H1 (cell line): ENCODE measurements at regions not wholly inside any gene's neighbourhood (a gene's known extent, or its start where the extent isn't known, plus 50 kb on each side); places are given as distances from the start of the nearest gene placed in this dataset.

ENCODE experiments used
- E2F6 ChIP-seq: IDR thresholded peaks from 2 replicates; pipeline ENCODE4 v1.6.1; 2012; ENCODE audit warnings: inconsistent platforms
- NANOG ChIP-seq: IDR thresholded peaks from 2 replicates; pipeline ENCODE4 v1.6.1; 2011; ENCODE audit warnings: low read length, low read depth, mild to moderate bottlenecking, inconsistent platforms; ENCODE audit not compliant: insufficient read depth, poor library complexity, severe bottlenecking
- SIN3A ChIP-seq, 2 experiments: IDR thresholded peaks in 1 of 2; conservative IDR thresholded peaks in 1 of 2; 2 replicates each; pipeline ENCODE4 v1.6.1; 2011 to 2012; ENCODE audit warnings: low read length in 2 of 2, improper control_type of control experiment in 1 of 2, low read depth in 1 of 2, mild to moderate bottlenecking in 1 of 2

- TF ChIP-seq SIN3A (conservative IDR thresholded peaks at IDR 0.05 in 1 of 2, IDR thresholded peaks at IDR 0.05 in 1 of 2; ENCODE audit: low read depth in 1 of 2, low read length in 2 of 2) (no peak), NANOG (no peak), E2F6 (no peak)
Observed at GRCh38 chr4:133713340-133713739, 488.2 kb downstream of the PABPC4L start (continued).
